Uterus (tissue), 3 donors: ENCODE measurements at regions not wholly inside any gene's neighbourhood (a gene's known extent, or its start where the extent isn't known, plus 50 kb on each side); places are given as distances from the start of the nearest gene placed in this dataset.

Experiments used
- DNase-seq, 2 donors: peaks; one replicate each; pipeline ENCODE4 v3.0.0-alpha.2; 2019 to 2020
- H3K27ac ChIP-seq, 2 donors: fragments of 200-600 bp; sonication (generic); 1 replicate in 1 of 2; 2 replicates in 1 of 2; pipeline ENCODE4 v1.5.1; 2016 to 2018
- H3K27me3 ChIP-seq, 2 donors: fragments of 200-600 bp; sonication (generic); one replicate each; pipeline ENCODE4 v1.5.1; 2018 to 2019; ENCODE audit warnings: control low read depth in 1 of 2
- H3K36me3 ChIP-seq, 2 donors: fragments of 200-600 bp; sonication (generic); one replicate each; pipeline ENCODE4 v1.5.1; 2019; ENCODE audit warnings: control low read depth in 1 of 2
- H3K4me1 ChIP-seq, 2 donors: fragments of 200-600 bp; sonication (generic); one replicate each; pipeline ENCODE4 v1.5.1; 2018 to 2019; ENCODE audit warnings: control low read depth in 1 of 2
- H3K4me3 ChIP-seq, 2 donors: fragments of 200-600 bp; sonication (generic); 1 replicate in 1 of 2; 2 replicates in 1 of 2; pipeline ENCODE4 v1.5.1; 2018 to 2019; ENCODE audit warnings: mild to moderate bottlenecking in 1 of 2
- H3K9me3 ChIP-seq, 2 donors: fragments of 200-600 bp; sonication (generic); one replicate each; pipeline ENCODE4 v1.5.1; 2019; ENCODE audit warnings: control low read depth in 1 of 2
- CTCF ChIP-seq, 4 experiments: fragments of 200-600 bp in 2 of 4; fragments of 450-650 bp in 2 of 4; sonication (generic) in 2 of 4; IDR thresholded peaks; one replicate each; pipeline ENCODE4 v1.5.1; 2016 to 2019; ENCODE audit warnings: antibody characterized with exemption in 4 of 4, mild to moderate bottlenecking in 2 of 4, moderate library complexity in 1 of 4
- POLR2A ChIP-seq, 2 donors: fragments of 450-650 bp; IDR thresholded peaks; one replicate each; pipeline ENCODE4 v1.6.1; 2016; ENCODE audit warnings: antibody characterized with exemption in 2 of 2, mild to moderate bottlenecking in 1 of 2, moderate library complexity in 1 of 2
- intact Hi-C: fragments of 100-400 bp; cut with DNase I; formaldehyde crosslinking; loops from one replicate; pipeline ENCODE4 v1.15.1; 2023; ENCODE audit warnings: low total_unique reads
- donor health status: DM: yes; HTN: yes; CAD: no.

GRCh38 chr2:125867908-125868307 lies 788.0 kb upstream of the GYPC start:
- Histone ChIP-seq H3K27ac (no peak overlapping the region), H3K9me3 (no peaks in the 10 kb centered on the region), H3K4me1 (no peaks in the 10 kb centered on the region), H3K36me3 (no peaks in the 10 kb centered on the region), H3K27me3 (no peaks in the 10 kb centered on the region), H3K4me3 (no peak overlapping the region)
- TF ChIP-seq CTCF (IDR thresholded peaks at IDR 0.05) (no peak), POLR2A (IDR thresholded peaks at IDR 0.05) (no peak)
- intact Hi-C loops: no loop called here
- DNase-seq: no peak

GRCh38 chr2:125870264-125870663 lies 785.7 kb upstream of the GYPC start:
- Histone ChIP-seq H3K9me3 (no peaks in the 10 kb centered on the region), H3K27me3 (no peaks in the 10 kb centered on the region), H3K4me1 (no peaks in the 10 kb centered on the region), H3K36me3 (no peaks in the 10 kb centered on the region), H3K27ac (no peak overlapping the region), H3K4me3 (no peak overlapping the region)
- TF ChIP-seq CTCF (IDR thresholded peaks at IDR 0.05) (no peak), POLR2A (IDR thresholded peaks at IDR 0.05) (no peak)
- intact Hi-C loops: no loop called here
- DNase-seq: no peak

- no peak for TF ChIP-seq POLR2A (IDR thresholded peaks at IDR 0.05)
- Histone ChIP-seq H3K4me3 (no peak overlapping the region), H3K9me3 (no peaks in the 10 kb centered on the region), H3K36me3 (no peaks in the 10 kb centered on the region), H3K27ac (no peak overlapping the region), H3K27me3 (no peaks in the 10 kb centered on the region), H3K4me1 (no peaks in the 10 kb centered on the region)
- DNase-seq: no peak
- intact Hi-C loops: no loop called here
These were observed 785.2 kb upstream of the GYPC start for GRCh38 chr2:125870746-125871145.

- H3K27ac ChIP-seq: no peak overlapping the region
- intact Hi-C loops: no loop called here
- no peaks in the 10 kb centered on the region for H3K27me3 ChIP-seq
- no peak for DNase-seq
- TF ChIP-seq CTCF (IDR thresholded peaks at IDR 0.05) (no peak), POLR2A (IDR thresholded peaks at IDR 0.05) (no peak)
- no peak overlapping the region for H3K4me3 ChIP-seq
- no peaks in the 10 kb centered on the region for H3K9me3 ChIP-seq
- no peaks in the 10 kb centered on the region for H3K36me3 ChIP-seq
- H3K4me1 ChIP-seq: no peaks in the 10 kb centered on the region
These were observed 781.4 kb upstream of the GYPC start for GRCh38 chr2:125874564-125874963.

GRCh38 chr2:125885340-125885739 lies 770.6 kb upstream of the GYPC start:
- intact Hi-C loops: no loop called here
- DNase-seq: no peak
- H3K9me3 ChIP-seq: no peaks in the 10 kb centered on the region
- H3K4me3 ChIP-seq: no peak overlapping the region
- H3K36me3 ChIP-seq: no peaks in the 10 kb centered on the region
- no peaks in the 10 kb centered on the region for H3K4me1 ChIP-seq
- TF ChIP-seq CTCF (IDR thresholded peaks at IDR 0.05): no peak
- no peak for TF ChIP-seq POLR2A (IDR thresholded peaks at IDR 0.05)
- no peaks in the 10 kb centered on the region for H3K27me3 ChIP-seq
- H3K27ac ChIP-seq: no peak overlapping the region

- Histone ChIP-seq H3K27me3 (no peaks in the 10 kb centered on the region), H3K36me3 (no peaks in the 10 kb centered on the region), H3K9me3 (no peaks in the 10 kb centered on the region), H3K4me3 (no peak overlapping the region), H3K27ac (no peak overlapping the region), H3K4me1 (no peaks in the 10 kb centered on the region)
- intact Hi-C loops: no loop called here
- TF ChIP-seq POLR2A (IDR thresholded peaks at IDR 0.05) (no peak), CTCF (IDR thresholded peaks at IDR 0.05) (no peak)
- no peak for DNase-seq
These were observed 769.8 kb upstream of the GYPC start for GRCh38 chr2:125886153-125886552.
